HCT116 (cell line): ENCODE measurements at regions not wholly inside any gene's neighbourhood (a gene's known extent, or its start where the extent isn't known, plus 50 kb on each side); places are given as distances from the start of the nearest gene placed in this dataset.

Experiments used
- CBX3 ChIP-seq: IDR thresholded peaks from 2 replicates; pipeline ENCODE4 v1.6.1; 2012; ENCODE audit warnings: low read depth
- CEBPB ChIP-seq: IDR thresholded peaks from 2 replicates; pipeline ENCODE4 v1.6.1; 2012; ENCODE audit warnings: low read depth
- EGR1 ChIP-seq: IDR thresholded peaks from 2 replicates; pipeline ENCODE4 v1.6.1; 2012; ENCODE audit warnings: low read depth
- POLR2A ChIP-seq: IDR thresholded peaks from 2 replicates; pipeline ENCODE4 v1.7.0; 2011; ENCODE audit warnings: borderline replicate concordance; ENCODE audit not compliant: insufficient read depth, insufficient read length; ENCODE audit errors: extremely low read depth
- POLR2AphosphoS5 ChIP-seq: IDR thresholded peaks from 2 replicates; pipeline ENCODE4 v1.6.1; 2011; ENCODE audit warnings: mild to moderate bottlenecking, low read depth, low read length, moderate library complexity
- YY1 ChIP-seq: IDR thresholded peaks from 2 replicates; pipeline ENCODE4 v1.6.1; 2011; ENCODE audit warnings: low read length, low read depth, moderate library complexity, mild to moderate bottlenecking; ENCODE audit not compliant: insufficient replicate concordance; ENCODE audit errors: extremely low read depth
- ZFX ChIP-seq: fragments of 450-650 bp; IDR thresholded peaks from 2 replicates; pipeline ENCODE4 v1.6.1; 2017
- TF ChIP-seq, protein P1 (sequence below), 3 experiments: fragments of 200-600 bp in 1 of 3; sonication (generic) in 1 of 3; IDR thresholded peaks in 2 of 3; conservative IDR thresholded peaks in 1 of 3; 2 replicates each; pipeline ENCODE4 v1.5.1; 2012 to 2017; ENCODE audit warnings: low read depth in 2 of 3, low read length in 2 of 3, antibody characterized with exemption in 1 of 3, borderline replicate concordance in 1 of 3, control low read depth in 1 of 3, mild to moderate bottlenecking in 1 of 3, mixed read lengths in 1 of 3, mixed run types in 1 of 3, moderate library complexity in 1 of 3; ENCODE audit not compliant: insufficient read depth in 1 of 3
- TF ChIP-seq, protein P2 (sequence below): IDR thresholded peaks from 2 replicates; pipeline ENCODE4 v1.6.1; 2012
- TF ChIP-seq, protein P3 (sequence below): IDR thresholded peaks from 2 replicates; pipeline ENCODE4 v1.6.1; 2012

DNA sequence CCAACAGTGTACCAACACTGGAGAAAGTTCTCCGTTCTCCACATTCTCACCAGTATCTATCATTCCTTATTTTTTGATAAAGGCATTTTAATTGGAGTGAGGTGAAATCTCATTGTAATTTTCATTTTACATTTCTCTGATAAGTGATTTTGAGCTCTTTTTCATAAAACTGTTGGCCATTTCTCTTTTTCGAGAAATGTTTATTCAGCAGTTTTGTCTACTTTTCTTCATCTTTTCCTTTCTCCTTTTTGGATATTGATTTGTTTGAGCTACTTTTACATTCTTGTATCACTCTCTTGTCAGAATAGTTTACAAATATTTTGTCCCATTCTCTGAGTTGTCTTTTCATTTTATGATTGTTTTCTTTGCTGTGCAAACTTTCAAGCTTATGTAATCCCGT lies 555.2 kb downstream of the COL12A1 start:
- TF ChIP-seq, protein P1, sequence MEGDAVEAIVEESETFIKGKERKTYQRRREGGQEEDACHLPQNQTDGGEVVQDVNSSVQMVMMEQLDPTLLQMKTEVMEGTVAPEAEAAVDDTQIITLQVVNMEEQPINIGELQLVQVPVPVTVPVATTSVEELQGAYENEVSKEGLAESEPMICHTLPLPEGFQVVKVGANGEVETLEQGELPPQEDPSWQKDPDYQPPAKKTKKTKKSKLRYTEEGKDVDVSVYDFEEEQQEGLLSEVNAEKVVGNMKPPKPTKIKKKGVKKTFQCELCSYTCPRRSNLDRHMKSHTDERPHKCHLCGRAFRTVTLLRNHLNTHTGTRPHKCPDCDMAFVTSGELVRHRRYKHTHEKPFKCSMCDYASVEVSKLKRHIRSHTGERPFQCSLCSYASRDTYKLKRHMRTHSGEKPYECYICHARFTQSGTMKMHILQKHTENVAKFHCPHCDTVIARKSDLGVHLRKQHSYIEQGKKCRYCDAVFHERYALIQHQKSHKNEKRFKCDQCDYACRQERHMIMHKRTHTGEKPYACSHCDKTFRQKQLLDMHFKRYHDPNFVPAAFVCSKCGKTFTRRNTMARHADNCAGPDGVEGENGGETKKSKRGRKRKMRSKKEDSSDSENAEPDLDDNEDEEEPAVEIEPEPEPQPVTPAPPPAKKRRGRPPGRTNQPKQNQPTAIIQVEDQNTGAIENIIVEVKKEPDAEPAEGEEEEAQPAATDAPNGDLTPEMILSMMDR (IDR thresholded peaks at IDR 0.05 in 2 of 3, conservative IDR thresholded peaks at IDR 0.05 in 1 of 3; ENCODE audit: borderline replicate concordance in 1 of 3, insufficient read depth in 1 of 3, low read depth in 2 of 3, low read length in 2 of 3) = no peak
- TF ChIP-seq POLR2A (no peak), POLR2AphosphoS5 (no peak), ZFX (no peak), CEBPB (no peak), CBX3 (no peak), EGR1 (no peak), YY1 (no peak)
- TF ChIP-seq, protein P2, sequence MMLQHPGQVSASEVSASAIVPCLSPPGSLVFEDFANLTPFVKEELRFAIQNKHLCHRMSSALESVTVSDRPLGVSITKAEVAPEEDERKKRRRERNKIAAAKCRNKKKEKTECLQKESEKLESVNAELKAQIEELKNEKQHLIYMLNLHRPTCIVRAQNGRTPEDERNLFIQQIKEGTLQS = no peak
- TF ChIP-seq, protein P3, sequence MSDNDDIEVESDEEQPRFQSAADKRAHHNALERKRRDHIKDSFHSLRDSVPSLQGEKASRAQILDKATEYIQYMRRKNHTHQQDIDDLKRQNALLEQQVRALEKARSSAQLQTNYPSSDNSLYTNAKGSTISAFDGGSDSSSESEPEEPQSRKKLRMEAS = no peak
